Body of pancreas (tissue), 4 donors: ENCODE measurements at regions not wholly inside any gene's neighbourhood (a gene's known extent, or its start where the extent isn't known, plus 50 kb on each side); places are given as distances from the start of the nearest gene placed in this dataset.

Source experiments
- ATAC-seq: fragments of 150-250 bp; one replicate; pipeline ENCODE4 v1.9.1; 2016
- DNase-seq, 4 donors: peaks; one replicate each; pipeline ENCODE4 v3.0.0-alpha.2; 2019
- H3K27ac ChIP-seq, 4 donors: fragments of 200-600 bp; sonication (generic); 1 replicate in 3 of 4; 2 replicates in 1 of 4; pipeline versions ENCODE4 v1.5.1 to v1.6.1; 2016 to 2019; ENCODE audit warnings: mild to moderate bottlenecking in 1 of 4, mixed read lengths in 1 of 4, moderate library complexity in 1 of 4
- H3K27me3 ChIP-seq, 2 donors: fragments of 200-600 bp; sonication (generic); one replicate each; pipeline ENCODE4 v1.6.0; 2016; ENCODE audit warnings: mild to moderate bottlenecking in 1 of 2
- H3K36me3 ChIP-seq, 2 donors: fragments of 200-600 bp; sonication (generic); replicated peaks in 1 of 2; 2 replicates each; pipeline ENCODE4 v1.5.1; 2016; ENCODE audit warnings: low read depth in 2 of 2; ENCODE audit not compliant: insufficient read depth in 1 of 2
- H3K4me1 ChIP-seq: fragments of 200-600 bp; sonication (generic); one replicate; pipeline ENCODE4 v1.6.0; 2016
- H3K4me3 ChIP-seq, 2 donors: fragments of 200-600 bp; sonication (generic); 1 replicate in 1 of 2; 2 replicates in 1 of 2; pipeline ENCODE4 v1.5.1; 2016 to 2019
- H3K9me3 ChIP-seq, 3 donors: fragments of 200-600 bp; sonication (generic); 1 replicate in 2 of 3; 2 replicates in 1 of 3; pipeline ENCODE4 v1.5.1; 2016
- CTCF ChIP-seq, 7 experiments: fragments of 450-650 bp in 4 of 7; fragments of 200-600 bp in 3 of 7; sonication (generic) in 3 of 7; IDR thresholded peaks; one replicate each; pipeline ENCODE4 v1.5.1; 2016 to 2019; ENCODE audit warnings: antibody characterized with exemption in 7 of 7
- POLR2A ChIP-seq, 3 donors: fragments of 450-650 bp; IDR thresholded peaks; one replicate each; pipeline ENCODE4 v1.6.1; 2016; ENCODE audit warnings: antibody characterized with exemption in 3 of 3, mild to moderate bottlenecking in 2 of 3
- WGBS, 2 donors: methylation state at CpG; one replicate each; pipeline ENCODE4 v1.1.5; 2017; 5-methylcytosine and 5-hydroxymethylcytosine counted together
- intact Hi-C: fragments of 100-400 bp; cut with DNase I; formaldehyde crosslinking; loops from one replicate; pipeline ENCODE4 v1.15.1; 2023

- intact Hi-C loops, result no loop called here
- WGBS, 2 donors, result 64 to 76% methylated on average over 5 of the region's 5 CpGs
- H3K27ac ChIP-seq, result no peak overlapping the region
- DNase-seq (no peak), ATAC-seq (no peak)
- no peak for TF ChIP-seq CTCF (IDR thresholded peaks at IDR 0.05)
- no peaks in the 10 kb centered on the region for H3K27me3 ChIP-seq
- H3K36me3 ChIP-seq, result no peaks in the 10 kb centered on the region
- no peaks in the 10 kb centered on the region for H3K4me1 ChIP-seq
- no peaks in the 10 kb centered on the region for H3K9me3 ChIP-seq
- no peak overlapping the region for H3K4me3 ChIP-seq
Measured at GRCh38 chr10:10598297-10598696, 419.4 kb upstream of the CELF2 start.

GRCh38 chr10:10600004-10600403 lies 417.7 kb upstream of the CELF2 start:
- H3K9me3 ChIP-seq, result no peaks in the 10 kb centered on the region
- no peaks in the 10 kb centered on the region for H3K36me3 ChIP-seq
- DNase-seq (no peak), ATAC-seq (no peak)
- WGBS, 2 donors, result 63 to 68% methylated on average over 5 of the region's 5 CpGs
- TF ChIP-seq POLR2A (IDR thresholded peaks at IDR 0.05) (no peak), CTCF (IDR thresholded peaks at IDR 0.05) (no peak)
- H3K4me3 ChIP-seq, result no peak overlapping the region
- intact Hi-C loops, result no loop called here
- no peak overlapping the region for H3K27ac ChIP-seq
- no peaks in the 10 kb centered on the region for H3K4me1 ChIP-seq
- no peaks in the 10 kb centered on the region for H3K27me3 ChIP-seq

GRCh38 chr10:10605551-10606081 lies 412.1 kb upstream of the CELF2 start:
- Histone ChIP-seq H3K4me3 (no peak overlapping the region), H3K4me1 (no peaks in the 10 kb centered on the region), H3K27me3 (no peaks in the 10 kb centered on the region), H3K27ac (no peak overlapping the region), H3K9me3 (no peaks in the 10 kb centered on the region), H3K36me3 (no peaks in the 10 kb centered on the region)
- 66 to 73% methylated on average over 9 of the region's 9 CpGs for WGBS, 2 donors
- ATAC-seq (peak; percentile 42), DNase-seq (peak in 1 of 4 donors; percentile 22)
- intact Hi-C loops, result no loop called here
- no peak for TF ChIP-seq POLR2A (IDR thresholded peaks at IDR 0.05)
- no peak for TF ChIP-seq CTCF (IDR thresholded peaks at IDR 0.05)

- no peak for ATAC-seq
- Histone ChIP-seq H3K9me3 (no peaks in the 10 kb centered on the region), H3K27ac (no peak overlapping the region), H3K4me1 (no peaks in the 10 kb centered on the region), H3K36me3 (no peaks in the 10 kb centered on the region), H3K27me3 (no peaks in the 10 kb centered on the region), H3K4me3 (no peak overlapping the region)
- TF ChIP-seq CTCF (IDR thresholded peaks at IDR 0.05) (no peak), POLR2A (IDR thresholded peaks at IDR 0.05) (no peak)
- intact Hi-C loops, result no loop called here
- WGBS, 2 donors, result 77 to 79% methylated on average over 8 of the region's 8 CpGs
- no peak for DNase-seq
Measured at GRCh38 chr10:10609379-10609955, 408.2 kb upstream of the CELF2 start.

GRCh38 chr10:10610171-10610570 lies 407.5 kb upstream of the CELF2 start:
- Histone ChIP-seq H3K4me3 (no peak overlapping the region), H3K36me3 (no peaks in the 10 kb centered on the region), H3K27me3 (no peaks in the 10 kb centered on the region), H3K9me3 (no peaks in the 10 kb centered on the region), H3K4me1 (no peaks in the 10 kb centered on the region), H3K27ac (no peak overlapping the region)
- 58 to 63% methylated on average over 1 of the region's 1 CpG for WGBS, 2 donors
- DNase-seq, result no peak
- no peak for ATAC-seq
- TF ChIP-seq CTCF (IDR thresholded peaks at IDR 0.05) (no peak), POLR2A (IDR thresholded peaks at IDR 0.05) (no peak)
- intact Hi-C loops, result no loop called here
